ENCODE measurements at regions not wholly inside any gene's neighbourhood (a gene's known extent, or its start where the extent isn't known, plus 50 kb on each side); places are given as distances from the start of the nearest gene placed in this dataset.

- TF ChIP-seq CTCF (IDR thresholded peaks at IDR 0.05; ENCODE audit: low read depth, low read length) (no peak), POLR2A (IDR thresholded peaks at IDR 0.05; ENCODE audit: extremely low read depth, insufficient read length) (no peak), MAX (IDR thresholded peaks at IDR 0.05; ENCODE audit: low read depth, low read length) (no peak), MYC (IDR thresholded peaks at IDR 0.05; ENCODE audit: low read depth, low read length) (no peak)
Measured at GRCh38 chr10:3389130-3389529, 216.5 kb upstream of the PITRM1 start.
